T-helper 2 cell treated with Interferon-gamma antibody and Interleukin-4, amounts not matched to agents 100 ng/mL and 5 ng/mL, for 36 hours (primary cell): ENCODE measurements at regions not wholly inside any gene's neighbourhood (a gene's known extent, or its start where the extent isn't known, plus 50 kb on each side); places are given as distances from the start of the nearest gene placed in this dataset.

ENCODE experiments used
- intact Hi-C: fragments of 100-400 bp; cut with micrococcal nuclease; formaldehyde crosslinking; loops from one replicate; pipeline ENCODE4 v1.15.1; 2023

DNA sequence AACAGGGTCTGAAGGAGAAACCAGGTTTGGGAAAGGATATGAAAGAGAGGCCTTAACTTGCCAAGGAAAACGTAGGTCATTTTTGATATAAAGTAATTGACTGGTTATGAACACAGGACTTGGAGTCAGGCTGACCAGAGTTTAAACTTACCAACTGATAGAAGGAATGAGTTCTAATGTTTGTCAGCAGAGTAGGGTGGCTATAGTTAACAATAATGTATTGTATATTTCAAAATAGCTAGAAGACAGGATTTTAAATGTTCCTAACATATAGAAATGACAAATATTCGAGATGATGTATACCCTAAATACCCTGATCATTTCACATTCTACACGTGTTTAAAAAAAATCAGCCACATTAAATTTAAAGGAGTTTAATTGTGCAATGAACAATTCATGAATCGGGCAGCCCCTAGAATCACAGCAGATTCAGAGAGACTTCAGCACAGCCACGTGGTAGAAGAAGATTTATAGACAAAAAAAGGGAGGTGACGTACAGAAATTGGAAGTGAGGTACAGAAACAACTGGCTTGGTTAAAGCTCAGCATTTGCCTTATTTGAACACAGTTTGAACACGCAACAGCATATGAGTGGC, 52.5 kb upstream of the PLEKHG7 start:
- intact Hi-C loops: loop anchor here (1.0 to 10.0 kb wide), 5 partner anchors 76 to 1289 kb away; partner anchors contain the start of gene BTG1

GRCh38 chr12:92649511-92650227, 53.1 kb upstream of the PLEKHG7 start:
- intact Hi-C loops: loop anchor here (1.0 to 10.0 kb wide), 6 partner anchors 75 to 1288 kb away; partner anchors contain the start of gene BTG1

- intact Hi-C loops: loop anchor here (5.0 kb wide), 1 partner anchor 1071 kb away; no protein-coding TSS in a partner anchor
Observed at GRCh38 chr12:92648242-92649031, 54.4 kb upstream of the PLEKHG7 start.

GRCh38 chr12:92641291-92641690, 61.5 kb upstream of the PLEKHG7 start:
- intact Hi-C loops: no loop called here

DNA sequence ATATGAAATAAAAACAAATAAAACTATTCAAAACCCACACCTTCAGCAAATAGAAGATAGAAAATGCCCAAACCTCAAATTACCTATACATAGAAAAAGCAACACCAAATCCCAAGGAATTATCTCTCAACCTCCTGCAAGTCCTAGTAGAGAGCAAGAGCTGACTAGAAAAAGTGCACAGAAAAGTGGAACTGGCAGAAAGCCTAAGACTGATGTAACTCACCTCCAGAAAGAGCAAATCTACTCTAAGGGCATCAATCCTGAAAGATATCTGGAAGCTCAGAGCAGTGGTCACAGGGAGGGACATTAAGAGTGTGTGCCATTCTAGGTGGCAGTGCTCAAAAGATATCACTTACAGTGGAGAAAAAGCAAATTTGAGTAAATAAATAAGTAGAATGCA, 62.1 kb upstream of the PLEKHG7 start:
- intact Hi-C loops: no loop called here

DNA sequence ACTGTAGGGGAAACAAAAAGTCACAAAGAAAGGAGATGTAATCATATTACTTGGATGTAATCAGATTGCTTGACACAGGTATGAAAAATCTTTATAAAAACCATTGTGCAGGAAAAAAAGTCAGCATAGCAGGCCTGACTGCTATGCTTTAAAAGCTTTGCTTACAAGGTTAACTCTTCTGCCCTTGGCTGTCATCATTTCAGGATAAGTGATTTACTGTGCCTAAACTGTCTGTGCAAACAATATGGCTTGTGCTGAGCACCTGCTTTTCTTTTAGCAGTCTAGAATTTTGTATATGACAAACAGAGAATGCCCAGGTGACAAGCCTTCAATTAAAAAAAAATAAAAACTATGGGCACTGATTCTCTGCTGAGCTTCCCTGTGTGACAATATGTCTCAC, 63.8 kb upstream of the PLEKHG7 start:
- intact Hi-C loops: no loop called here

GRCh38 chr12:92634730-92635129, 68.1 kb upstream of the PLEKHG7 start:
- intact Hi-C loops: no loop called here

GRCh38 chr12:92634202-92634601, 68.6 kb upstream of the PLEKHG7 start:
- intact Hi-C loops: no loop called here

GRCh38 chr12:92630968-92631367, 71.8 kb upstream of the PLEKHG7 start:
- intact Hi-C loops: no loop called here

DNA sequence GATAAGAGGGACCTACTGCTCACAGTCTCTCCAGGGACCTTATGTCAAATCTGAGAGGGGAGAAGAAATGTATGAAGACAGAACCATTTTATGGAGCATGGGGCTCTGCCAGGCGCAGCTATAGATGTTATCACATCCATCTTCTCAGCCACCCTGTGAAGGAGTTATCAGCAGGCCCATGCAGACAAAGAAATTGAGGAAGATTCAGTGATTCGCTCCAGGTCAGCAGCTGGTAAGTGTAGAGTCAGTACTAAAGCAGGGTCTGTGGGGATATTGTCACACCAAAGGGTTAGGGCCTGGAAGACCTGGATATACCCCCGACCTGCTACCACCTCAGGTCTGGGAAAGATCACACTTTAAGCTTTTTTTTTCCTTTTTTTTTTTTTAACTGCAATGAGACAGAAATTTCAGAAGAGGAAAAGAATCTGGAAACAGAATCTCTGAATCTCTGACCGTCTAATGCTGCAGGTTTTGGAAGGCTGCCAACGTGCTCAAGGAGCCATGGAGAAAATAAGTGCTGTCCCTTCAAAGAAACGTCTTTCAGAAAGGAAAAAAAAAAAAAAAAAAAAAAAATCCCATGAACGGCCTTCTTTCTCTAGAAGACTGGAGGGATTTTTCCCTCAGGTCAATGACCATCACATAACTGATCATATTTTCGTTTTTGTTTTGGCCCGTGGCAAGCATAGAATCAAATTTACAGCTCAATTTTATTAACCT, 73.3 kb upstream of the PLEKHG7 start:
- intact Hi-C loops: no loop called here

DNA sequence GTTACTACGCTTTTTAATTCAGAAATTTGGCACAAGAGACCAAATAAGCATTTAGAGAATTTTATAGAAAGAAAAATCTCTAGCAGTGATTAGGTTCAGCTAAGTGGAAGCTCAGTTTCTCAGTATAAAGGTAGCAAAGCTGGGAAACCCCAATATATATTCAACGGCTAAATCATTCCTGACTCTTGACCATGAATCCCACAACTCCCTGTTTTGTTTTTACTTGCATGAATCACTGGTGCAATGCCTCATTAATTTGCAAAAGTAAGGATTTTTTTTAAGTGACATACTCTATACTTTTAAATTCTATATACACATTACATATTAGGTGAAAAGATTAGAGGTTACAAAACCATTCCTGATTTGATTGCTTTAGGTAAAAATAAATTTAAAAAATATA, 74.3 kb upstream of the PLEKHG7 start:
- intact Hi-C loops: no loop called here

DNA sequence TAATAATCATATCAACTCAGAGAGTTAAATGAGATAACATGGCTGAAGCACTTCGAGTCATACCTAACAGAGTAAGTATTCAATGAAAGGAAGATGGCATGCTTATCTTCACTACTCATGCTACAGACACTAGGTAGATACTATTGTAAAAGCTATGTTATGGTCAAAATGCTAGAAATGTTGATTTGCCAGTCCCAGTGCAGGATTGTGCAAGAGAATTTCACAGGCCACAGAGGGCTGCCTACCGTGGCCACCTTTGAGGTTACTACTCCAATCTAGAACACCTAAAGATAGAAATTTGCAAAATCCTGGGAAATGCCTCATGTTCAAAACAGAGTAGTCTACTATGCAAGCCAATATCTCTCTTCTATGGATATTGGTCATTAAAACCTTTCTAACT, 75.3 kb upstream of the PLEKHG7 start:
- intact Hi-C loops: no loop called here

GRCh38 chr12:92625639-92626310, 77.0 kb upstream of the PLEKHG7 start:
- intact Hi-C loops: no loop called here

DNA sequence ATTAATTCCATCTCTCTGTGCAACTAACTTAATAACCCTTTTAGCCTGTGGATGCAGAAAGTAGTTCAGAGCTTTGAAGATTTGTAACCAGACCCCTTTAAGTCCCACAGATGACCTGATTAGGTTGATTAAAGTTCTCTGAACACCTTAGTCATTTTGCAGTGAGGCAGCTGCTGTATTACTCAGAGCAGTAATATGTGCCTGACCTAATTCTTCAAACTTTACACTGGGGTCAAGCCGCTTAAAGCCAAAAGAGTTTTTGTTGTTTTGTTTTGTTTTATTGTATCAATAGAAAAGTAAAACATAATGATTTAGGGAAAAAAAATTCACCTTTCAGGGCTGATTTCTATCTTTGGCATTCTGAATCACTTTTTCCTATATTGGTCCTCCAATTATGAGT, 78.6 kb upstream of the PLEKHG7 start:
- intact Hi-C loops: no loop called here

- intact Hi-C loops: no loop called here
Observed at GRCh38 chr12:92623386-92623785, 79.4 kb upstream of the PLEKHG7 start.

DNA sequence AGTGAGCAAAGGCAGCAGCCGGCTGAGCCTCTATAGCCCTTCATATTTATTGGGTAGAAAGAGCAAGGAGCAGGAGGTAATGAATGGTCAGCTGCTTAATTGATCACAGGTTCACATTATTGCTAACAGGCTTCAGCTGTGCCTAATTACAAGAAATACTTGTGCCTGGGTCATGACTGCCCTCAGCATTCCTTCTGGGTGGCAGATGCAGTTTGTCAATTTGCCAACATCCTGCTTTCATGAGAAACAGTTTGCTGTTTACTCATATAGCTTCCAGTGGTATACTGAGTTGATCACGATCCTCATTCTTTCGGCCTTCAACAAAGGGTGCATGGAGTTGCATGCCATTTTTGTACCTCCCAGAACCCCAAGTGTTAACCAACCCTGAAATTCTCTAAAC, 81.0 kb upstream of the PLEKHG7 start:
- intact Hi-C loops: no loop called here

DNA sequence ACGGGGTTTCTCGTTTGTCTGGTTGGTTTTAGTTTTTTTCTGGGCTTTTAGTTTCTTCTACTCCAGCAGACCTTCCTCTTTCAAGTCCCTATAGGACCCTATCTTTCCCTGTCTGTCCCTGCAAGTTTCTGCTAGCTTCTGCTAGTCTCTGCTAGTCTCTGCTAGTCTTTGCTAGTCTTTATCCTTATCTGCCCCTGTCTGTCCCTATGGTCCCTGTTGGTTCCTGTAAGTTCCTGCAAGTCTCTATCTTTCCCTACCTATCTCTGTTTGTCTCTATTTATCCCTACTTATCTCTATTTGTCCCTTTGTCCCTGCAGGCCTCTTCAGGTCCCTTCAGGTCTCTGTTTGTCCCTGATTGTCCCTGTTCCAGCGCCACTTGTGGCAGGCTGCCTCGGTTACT, 81.5 kb upstream of the PLEKHG7 start:
- intact Hi-C loops: no loop called here

DNA sequence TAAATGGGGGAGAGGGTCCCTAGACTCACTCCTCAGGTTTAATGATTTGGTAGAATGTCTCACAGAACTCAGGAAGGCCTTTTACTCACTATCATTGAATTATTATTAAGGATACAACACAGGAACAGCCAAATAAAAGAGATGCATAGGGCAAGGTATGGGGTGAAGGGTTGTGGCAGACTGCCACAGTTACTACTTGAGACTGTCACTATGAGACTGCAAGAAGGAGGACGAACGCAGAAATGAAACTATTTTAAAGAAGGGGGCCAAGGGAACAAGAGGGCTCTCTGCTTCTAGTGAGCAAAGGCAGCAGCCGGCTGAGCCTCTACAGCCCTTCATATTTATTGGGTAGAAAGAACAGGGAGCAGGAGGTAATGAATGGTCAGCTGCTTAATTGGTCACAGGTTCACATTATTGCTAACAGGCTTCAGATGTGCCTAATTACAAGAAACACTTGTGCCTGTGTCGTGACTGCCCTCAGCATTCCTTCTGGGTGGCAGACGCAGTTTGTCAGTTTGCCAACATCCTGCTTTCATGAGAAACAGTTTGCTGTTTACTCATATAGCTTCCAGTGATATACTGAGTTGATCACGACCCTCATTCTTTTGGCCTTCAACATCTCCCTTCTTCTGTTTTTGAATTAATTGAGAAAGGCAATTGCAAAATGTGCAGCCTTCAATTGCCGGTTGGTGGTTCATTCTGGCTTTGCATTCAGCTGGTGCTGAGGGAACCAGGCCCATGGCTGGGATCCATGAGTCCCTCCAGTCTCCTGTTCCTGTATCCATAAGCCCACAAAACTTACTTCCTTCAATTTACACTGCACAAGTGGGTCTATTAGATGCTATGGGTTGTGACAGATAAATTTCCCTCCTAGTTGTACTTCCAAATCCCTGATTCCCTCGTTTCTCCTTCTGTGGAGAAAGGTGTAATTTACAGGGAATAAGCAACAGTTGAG, 82.8 kb upstream of the PLEKHG7 start:
- intact Hi-C loops: no loop called here

DNA sequence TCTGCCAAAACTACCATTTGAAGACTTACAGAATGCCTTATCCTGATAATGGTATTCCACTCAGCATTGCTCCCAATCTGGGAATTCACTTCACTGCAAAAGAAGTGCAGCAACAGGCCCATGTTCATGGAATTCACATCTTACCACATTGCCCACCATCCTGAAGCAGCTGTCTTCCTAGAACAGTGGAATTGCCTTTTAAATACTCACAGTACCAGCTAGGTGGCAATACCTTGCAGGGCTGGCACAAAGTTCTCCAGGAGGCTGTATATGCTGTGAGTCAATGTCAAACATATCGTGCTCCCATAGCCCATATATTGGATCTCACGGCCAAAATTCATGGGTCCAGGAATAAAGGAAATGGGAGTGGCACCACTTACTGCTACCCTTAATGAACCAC, 83.8 kb upstream of the PLEKHG7 start:
- intact Hi-C loops: no loop called here

DNA sequence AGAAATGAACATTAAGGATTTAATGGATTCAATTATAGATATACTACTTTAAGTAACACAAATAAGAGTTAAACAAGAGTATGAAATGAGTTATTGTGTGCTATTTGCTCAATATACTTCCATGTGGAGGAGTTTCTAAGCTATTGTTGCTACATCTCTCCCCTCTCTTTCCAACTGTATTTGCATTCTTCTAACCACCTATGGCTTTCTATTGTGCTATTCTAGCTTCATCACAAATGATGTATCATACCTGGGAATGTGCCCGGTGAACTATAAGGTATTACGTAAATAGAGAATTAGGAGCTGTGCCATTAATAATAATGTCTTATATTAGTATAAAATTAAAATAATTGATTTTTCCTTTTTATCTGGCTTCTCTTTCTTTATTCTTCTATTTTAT, 87.1 kb upstream of the PLEKHG7 start:
- intact Hi-C loops: no loop called here
